ENCODE measurements at regions not wholly inside any gene's neighbourhood (a gene's known extent, or its start where the extent isn't known, plus 50 kb on each side); places are given as distances from the start of the nearest gene placed in this dataset.

DNA sequence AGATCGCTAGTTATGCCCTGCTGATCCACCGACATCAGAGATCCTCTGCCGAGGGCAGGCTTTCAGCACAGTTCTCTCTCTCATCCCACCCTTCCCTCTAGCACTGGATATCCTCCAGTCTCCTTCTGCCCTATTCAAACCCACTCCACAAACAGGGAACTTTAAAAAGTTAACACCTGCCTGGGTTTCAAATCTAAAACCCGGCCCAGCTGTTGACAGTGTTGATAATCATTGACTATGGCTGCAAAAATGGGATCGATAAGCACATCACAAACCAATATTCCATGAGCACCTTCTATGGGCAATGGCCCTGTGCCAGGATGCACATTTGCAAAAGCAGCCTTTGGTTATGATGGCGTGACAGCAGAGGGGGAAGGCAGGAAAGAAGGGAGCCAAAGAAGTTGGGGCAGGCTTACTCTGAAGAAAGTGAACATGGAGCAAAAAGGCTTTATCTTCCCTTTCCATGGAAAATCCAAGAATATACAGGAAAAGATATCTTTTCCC is 482.3 kb upstream of the KLHL29 start:
- TF ChIP-seq POLR2AphosphoS5 (IDR thresholded peaks at IDR 0.05), result no peak
- TF ChIP-seq, protein P1, sequence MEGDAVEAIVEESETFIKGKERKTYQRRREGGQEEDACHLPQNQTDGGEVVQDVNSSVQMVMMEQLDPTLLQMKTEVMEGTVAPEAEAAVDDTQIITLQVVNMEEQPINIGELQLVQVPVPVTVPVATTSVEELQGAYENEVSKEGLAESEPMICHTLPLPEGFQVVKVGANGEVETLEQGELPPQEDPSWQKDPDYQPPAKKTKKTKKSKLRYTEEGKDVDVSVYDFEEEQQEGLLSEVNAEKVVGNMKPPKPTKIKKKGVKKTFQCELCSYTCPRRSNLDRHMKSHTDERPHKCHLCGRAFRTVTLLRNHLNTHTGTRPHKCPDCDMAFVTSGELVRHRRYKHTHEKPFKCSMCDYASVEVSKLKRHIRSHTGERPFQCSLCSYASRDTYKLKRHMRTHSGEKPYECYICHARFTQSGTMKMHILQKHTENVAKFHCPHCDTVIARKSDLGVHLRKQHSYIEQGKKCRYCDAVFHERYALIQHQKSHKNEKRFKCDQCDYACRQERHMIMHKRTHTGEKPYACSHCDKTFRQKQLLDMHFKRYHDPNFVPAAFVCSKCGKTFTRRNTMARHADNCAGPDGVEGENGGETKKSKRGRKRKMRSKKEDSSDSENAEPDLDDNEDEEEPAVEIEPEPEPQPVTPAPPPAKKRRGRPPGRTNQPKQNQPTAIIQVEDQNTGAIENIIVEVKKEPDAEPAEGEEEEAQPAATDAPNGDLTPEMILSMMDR (IDR thresholded peaks at IDR 0.05), result no peak
- Histone ChIP-seq H3K4me1 (replicated peaks) (no peaks in the 10 kb centered on the region), H3K27ac (no peak overlapping the region), H3K36me3 (no peaks in the 10 kb centered on the region), H3K9me3 (no peaks in the 10 kb centered on the region), H3K27me3 (replicated peaks; ENCODE audit: insufficient read depth) (no peaks in the 10 kb centered on the region), H3K4me3 (no peak overlapping the region)
- intact Hi-C loops (cut with DNase I), result no loop called here
- WGBS, result 88% methylated on average over 6 of the region's 6 CpGs
- DNase-seq (ENCODE audit: low spot score), result no peak

DNA sequence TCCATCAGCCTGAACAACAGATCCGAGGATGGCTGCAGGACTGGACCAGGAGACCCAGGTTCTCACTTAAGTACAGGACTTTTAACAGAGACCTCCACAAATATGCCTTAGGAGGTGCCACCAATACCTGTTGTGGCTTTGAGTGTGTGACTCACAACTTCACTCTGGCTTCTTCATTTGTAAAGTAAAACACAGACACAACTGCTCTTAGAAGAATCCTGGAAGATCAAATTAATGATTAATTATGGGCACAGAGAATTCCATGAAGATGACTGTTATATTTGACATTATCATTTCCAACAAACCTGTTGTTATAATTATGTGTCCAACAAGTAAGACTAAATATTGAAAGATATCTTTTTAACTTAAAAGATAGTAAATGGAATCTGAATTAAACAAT is 481.4 kb upstream of the KLHL29 start:
- H3K9me3 ChIP-seq, result no peaks in the 10 kb centered on the region
- H3K4me1 ChIP-seq (replicated peaks), result no peaks in the 10 kb centered on the region
- H3K4me3 ChIP-seq, result no peak overlapping the region
- DNase-seq (ENCODE audit: low spot score), result no peak
- TF ChIP-seq, protein P1 (IDR thresholded peaks at IDR 0.05), result no peak
- TF ChIP-seq POLR2AphosphoS5 (IDR thresholded peaks at IDR 0.05) (no peak), POLR2A (IDR thresholded peaks at IDR 0.05) (no peak)
- H3K27me3 ChIP-seq (replicated peaks; ENCODE audit: insufficient read depth), result no peaks in the 10 kb centered on the region
- H3K27ac ChIP-seq, result no peak overlapping the region
- no peaks in the 10 kb centered on the region for H3K36me3 ChIP-seq
- 94% methylated on average over 1 of the region's 1 CpG for WGBS
- intact Hi-C loops (cut with DNase I), result no loop called here

DNA sequence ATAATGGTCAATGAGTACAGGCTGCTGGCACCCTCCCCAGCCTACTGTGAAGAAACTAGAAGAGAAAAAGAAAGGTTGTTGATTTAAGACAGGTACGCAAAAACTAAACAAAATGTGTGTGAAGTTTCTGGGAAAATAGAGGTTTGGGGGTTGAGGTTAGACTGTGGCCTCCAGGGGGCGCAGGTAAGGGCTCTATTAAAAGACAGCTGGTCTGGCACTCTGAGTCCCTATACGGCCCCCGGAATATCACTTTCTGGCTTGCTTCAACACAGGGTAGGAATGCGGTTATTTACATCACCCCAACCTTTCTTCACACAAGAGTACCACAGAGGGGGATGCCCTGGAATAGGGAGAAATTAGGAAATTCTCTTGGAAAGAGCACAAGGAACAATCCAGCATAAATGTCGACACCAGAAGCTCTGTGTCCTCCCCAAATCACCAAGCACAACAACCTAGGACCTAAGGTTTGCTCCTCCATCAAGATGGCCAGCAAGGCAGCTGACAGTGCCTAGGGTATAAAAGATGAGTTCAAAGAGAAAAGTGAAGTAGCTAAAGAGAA is 480.8 kb upstream of the KLHL29 start:
- WGBS, result 63% methylated on average over 6 of the region's 6 CpGs
- H3K4me1 ChIP-seq (replicated peaks), result no peaks in the 10 kb centered on the region
- DNase-seq (ENCODE audit: low spot score), result no peak

DNA sequence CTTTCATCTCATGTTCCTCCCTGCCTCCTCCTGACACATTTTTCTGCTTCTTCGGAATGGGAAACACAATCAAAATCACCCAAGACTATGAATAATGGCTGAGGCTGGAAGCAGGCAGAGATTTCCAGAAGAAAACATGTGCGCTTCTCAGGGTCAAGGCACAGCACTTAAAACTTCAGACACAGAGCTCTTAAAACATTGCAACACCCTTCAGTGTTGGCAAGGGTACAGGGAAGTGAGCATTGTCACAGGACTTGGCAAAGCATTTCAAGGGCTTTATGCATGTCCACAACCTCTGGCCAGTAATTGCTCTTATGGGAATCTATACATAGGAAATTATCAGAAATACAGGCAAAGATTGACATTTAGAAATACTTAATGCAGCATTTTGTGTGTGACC is 477.6 kb upstream of the KLHL29 start:
- peak; percentile 74 for DNase-seq (ENCODE audit: low spot score)
- Histone ChIP-seq H3K9me3 (no peaks in the 10 kb centered on the region), H3K27me3 (replicated peaks; ENCODE audit: insufficient read depth) (no peaks in the 10 kb centered on the region), H3K36me3 (no peaks in the 10 kb centered on the region), H3K4me1 (replicated peaks) (no peaks in the 10 kb centered on the region), H3K27ac (no peak overlapping the region), H3K4me3 (no peak overlapping the region)
- TF ChIP-seq, protein P1 (IDR thresholded peaks at IDR 0.05), result no peak
- TF ChIP-seq POLR2AphosphoS5 (IDR thresholded peaks at IDR 0.05) (peak; percentile 91), POLR2A (IDR thresholded peaks at IDR 0.05) (no peak)
- intact Hi-C loops (cut with DNase I), result no loop called here
- whole genome bisulfite sequencing, result 52% methylated on average over 2 of the region's 2 CpGs

More for the DNA sequence above, 480.8 kb upstream of the KLHL29 start:
- no peak overlapping the region for H3K4me3 ChIP-seq
- intact Hi-C loops (cut with DNase I), result no loop called here
- H3K36me3 ChIP-seq, result no peaks in the 10 kb centered on the region
- no peak overlapping the region for H3K27ac ChIP-seq
- TF ChIP-seq POLR2A (IDR thresholded peaks at IDR 0.05), result no peak
- TF ChIP-seq, protein P1 (IDR thresholded peaks at IDR 0.05), result peak in 1 of 4 experiments; percentile 15
- H3K27me3 ChIP-seq (replicated peaks; ENCODE audit: insufficient read depth), result no peaks in the 10 kb centered on the region
- H3K9me3 ChIP-seq, result no peaks in the 10 kb centered on the region

DNA sequence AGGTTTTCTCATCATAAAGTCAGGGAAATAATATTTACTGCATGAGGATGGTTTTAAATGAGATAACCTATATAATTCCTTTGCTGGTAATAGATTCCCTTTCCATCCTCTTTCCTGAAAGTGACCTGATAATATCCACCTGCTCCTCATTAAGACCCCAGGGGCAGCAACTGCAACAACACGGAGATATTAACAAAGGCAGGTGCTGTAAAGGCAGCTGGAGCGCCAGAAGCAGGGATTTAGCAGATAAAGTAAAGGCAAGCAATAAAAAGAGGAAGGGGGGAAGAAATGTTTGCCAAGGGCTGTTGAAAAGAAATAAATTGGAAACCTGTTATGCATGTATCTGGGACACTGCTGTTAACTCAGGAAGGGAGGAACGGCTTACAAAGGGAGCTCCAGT is 472.6 kb upstream of the KLHL29 start:
- no peak for DNase-seq (ENCODE audit: low spot score)
- intact Hi-C loops (cut with DNase I), result no loop called here
- 33% methylated on average over 3 of the region's 3 CpGs for WGBS
- H3K9me3 ChIP-seq, result no peaks in the 10 kb centered on the region
- no peak overlapping the region for H3K4me3 ChIP-seq
- no peak overlapping the region for H3K27ac ChIP-seq
- peak; percentile 4 for TF ChIP-seq POLR2AphosphoS5 (IDR thresholded peaks at IDR 0.05)
- TF ChIP-seq, protein P1 (IDR thresholded peaks at IDR 0.05), result no peak
- H3K36me3 ChIP-seq, result no peaks in the 10 kb centered on the region
- H3K4me1 ChIP-seq (replicated peaks), result no peaks in the 10 kb centered on the region
- no peaks in the 10 kb centered on the region for H3K27me3 ChIP-seq (replicated peaks; ENCODE audit: insufficient read depth)
